Neural cell (in vitro differentiated cells): ENCODE measurements at regions not wholly inside any gene's neighbourhood (a gene's known extent, or its start where the extent isn't known, plus 50 kb on each side); places are given as distances from the start of the nearest gene placed in this dataset.

Source experiments
- H2AFZ ChIP-seq: fragments of 200-600, 300-800 bp; sonication (generic), shearing (Covaris generic); 2 replicates; pipeline ENCODE4 v1.6.0; 2014; ENCODE audit warnings: low read depth, mild to moderate bottlenecking, antibody characterized with exemption, low read length, moderate library complexity
- H3F3A ChIP-seq: fragments of 200-600 bp; shearing (Covaris generic); 2 replicates; pipeline ENCODE4 v1.6.1; 2016; ENCODE audit warnings: mild to moderate bottlenecking, moderate library complexity, mixed read lengths, antibody characterized with exemption, low read length; ENCODE audit not compliant: insufficient read depth, poor library complexity, severe bottlenecking
- H3K27ac ChIP-seq: fragments of 200-600, 300-800 bp; sonication (generic), shearing (Covaris generic); 2 replicates; pipeline ENCODE4 v1.5.1; 2014; ENCODE audit warnings: mild to moderate bottlenecking, low read length, moderate library complexity
- H3K27me3 ChIP-seq: fragments of 300-800, 200-600 bp; sonication (generic), shearing (Covaris generic); 2 replicates; pipeline ENCODE4 v1.6.0; 2014; ENCODE audit warnings: mild to moderate bottlenecking, low read depth, low read length, moderate library complexity; ENCODE audit not compliant: insufficient read depth
- H3K36me3 ChIP-seq: fragments of 300-800, 200-600 bp; sonication (generic), shearing (Covaris generic); 2 replicates; pipeline ENCODE4 v1.5.1; 2014; ENCODE audit warnings: mild to moderate bottlenecking, antibody characterized with exemption, low read length, moderate library complexity; ENCODE audit not compliant: insufficient read depth
- H3K4me2 ChIP-seq: fragments of 300-800, 200-600 bp; sonication (generic), shearing (Covaris generic); 2 replicates; pipeline ENCODE4 v1.6.0; 2014; ENCODE audit warnings: mild to moderate bottlenecking, low read length
- H3K4me3 ChIP-seq: fragments of 300-800, 200-600 bp; sonication (generic), shearing (Covaris generic); 2 replicates; pipeline ENCODE4 v1.5.1; 2014; ENCODE audit warnings: mild to moderate bottlenecking, low read length, moderate library complexity
- H3K79me2 ChIP-seq: fragments of 200-600 bp; shearing (Covaris generic); replicated peaks from 2 replicates; pipeline ENCODE4 v1.6.0; 2014; ENCODE audit warnings: mild to moderate bottlenecking, low read length, moderate library complexity; ENCODE audit not compliant: insufficient read depth
- H3K9ac ChIP-seq: fragments of 300-800, 200-600 bp; sonication (generic), shearing (Covaris generic); 2 replicates; pipeline ENCODE4 v1.6.1; 2016; ENCODE audit warnings: mild to moderate bottlenecking, low read length, mixed read lengths
- H3K9me2 ChIP-seq: fragments of 200-600 bp; shearing (Covaris generic); 2 replicates; pipeline ENCODE4 v1.6.1; 2016; ENCODE audit warnings: mild to moderate bottlenecking, low read length, mixed read lengths; ENCODE audit not compliant: insufficient read depth
- H3K9me3 ChIP-seq: fragments of 200-600, 300-800 bp; sonication (generic), shearing (Covaris generic); 2 replicates; pipeline ENCODE4 v1.6.1; 2016; ENCODE audit warnings: mild to moderate bottlenecking, mixed run types, low read length, moderate library complexity, mixed read lengths
- H4K20me1 ChIP-seq: fragments of 200-600 bp; shearing (Covaris generic); 2 replicates; pipeline ENCODE4 v1.6.1; 2016; ENCODE audit warnings: mild to moderate bottlenecking, mixed run types; ENCODE audit not compliant: insufficient read depth
- EP300 ChIP-seq: fragments of 450-650 bp; conservative IDR thresholded peaks from 2 replicates; pipeline ENCODE4 v1.6.1; 2014; ENCODE audit warnings: antibody characterized with exemption, mild to moderate bottlenecking, moderate library complexity; ENCODE audit not compliant: poor library complexity, severe bottlenecking
- EZH2 ChIP-seq: fragments of 200-600, 300-800 bp; shearing (Covaris generic), sonication (generic); IDR thresholded peaks from 2 replicates; pipeline ENCODE4 v1.6.1; 2014; ENCODE audit warnings: antibody characterized with exemption, low read length, borderline replicate concordance, mild to moderate bottlenecking; ENCODE audit not compliant: insufficient read depth, poor library complexity, severe bottlenecking
- MXI1 ChIP-seq: fragments of 450-650 bp; conservative IDR thresholded peaks from 2 replicates; pipeline ENCODE4 v1.6.1; 2014; ENCODE audit warnings: antibody characterized with exemption, mild to moderate bottlenecking; ENCODE audit not compliant: poor library complexity, severe bottlenecking
- POLR2AphosphoS5 ChIP-seq: IDR thresholded peaks from 2 replicates; pipeline ENCODE4 v1.6.1; 2012
- RAD21 ChIP-seq: fragments of 450-650 bp; conservative IDR thresholded peaks from 2 replicates; pipeline ENCODE4 v1.6.1; 2014; ENCODE audit warnings: antibody characterized with exemption, mild to moderate bottlenecking, moderate library complexity
- SMC3 ChIP-seq: fragments of 450-650 bp; conservative IDR thresholded peaks from 2 replicates; pipeline ENCODE4 v1.6.1; 2014; ENCODE audit warnings: antibody characterized with exemption, mild to moderate bottlenecking, moderate library complexity; ENCODE audit not compliant: poor library complexity
- TAF1 ChIP-seq: IDR thresholded peaks from 2 replicates; pipeline ENCODE4 v1.6.1; 2012; ENCODE audit warnings: low read depth
- TF ChIP-seq, protein P1 (sequence below): IDR thresholded peaks from 2 replicates; pipeline ENCODE4 v1.6.1; 2012; ENCODE audit warnings: borderline replicate concordance
- TF ChIP-seq, protein P2 (sequence below): fragments of 450-650 bp; IDR thresholded peaks from 2 replicates; pipeline ENCODE4 v1.5.1; 2014; ENCODE audit warnings: antibody characterized with exemption, mild to moderate bottlenecking, moderate library complexity; ENCODE audit not compliant: poor library complexity, severe bottlenecking

DNA sequence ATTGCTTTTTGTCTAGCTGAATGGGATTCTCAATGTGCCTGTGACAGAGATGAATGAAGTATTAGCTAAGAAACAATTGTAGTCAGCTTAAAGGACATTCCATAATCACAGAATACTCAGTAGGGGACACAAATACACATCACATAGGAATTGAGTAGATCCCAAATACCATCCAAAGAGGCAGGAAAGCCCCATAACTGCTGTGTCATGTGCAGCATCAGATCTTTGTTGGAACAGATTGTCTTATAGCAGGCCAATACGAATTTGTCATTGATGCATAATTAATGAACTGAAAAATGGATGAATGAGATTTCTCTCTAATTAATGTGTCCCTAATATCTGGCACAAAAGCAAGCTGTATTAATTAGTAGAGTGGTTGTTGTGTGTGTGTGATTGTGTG lies 82.3 kb upstream of the S1PR1 start:
- no peak overlapping the region for H3K9ac ChIP-seq

DNA sequence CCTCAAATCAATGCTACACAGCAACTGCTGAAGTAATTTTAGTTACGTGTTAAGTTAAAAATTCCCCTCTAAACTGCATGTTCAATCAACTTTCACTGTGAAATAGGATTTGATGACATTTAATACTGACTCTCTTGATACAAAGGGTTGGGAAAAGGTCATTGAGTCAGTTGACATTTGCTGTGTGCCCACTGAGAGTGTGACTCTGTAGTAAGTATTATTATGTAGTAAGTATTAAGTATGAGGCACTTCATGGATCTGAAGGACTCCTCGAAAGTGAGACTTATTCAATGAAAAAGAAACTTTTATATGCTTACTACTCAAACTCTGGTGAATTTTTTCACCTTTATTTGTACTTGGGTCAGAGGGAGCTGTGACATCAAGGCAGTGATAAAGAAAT lies 83.1 kb upstream of the S1PR1 start:
- Histone ChIP-seq H3K4me3 (no peak overlapping the region), H3K36me3 (no peaks in the 10 kb centered on the region), H3K9me2 (no peaks in the 10 kb centered on the region)

More for the DNA sequence above, 82.3 kb upstream of the S1PR1 start:
- H3K9me2 ChIP-seq = no peaks in the 10 kb centered on the region
- no peaks in the 10 kb centered on the region for H3K9me3 ChIP-seq
- H3K36me3 ChIP-seq = no peaks in the 10 kb centered on the region
- H3K27ac ChIP-seq = no peak overlapping the region
- H2AFZ ChIP-seq = peak overlapping the region; percentile 49
- H3K4me3 ChIP-seq = no peak overlapping the region
- H3K79me2 ChIP-seq = no peaks in the 10 kb centered on the region
- no peaks in the 10 kb centered on the region for H4K20me1 ChIP-seq
- H3K4me2 ChIP-seq = no peak overlapping the region
- H3K27me3 ChIP-seq = no peaks in the 10 kb centered on the region
- no peak for TF ChIP-seq MXI1
- TF ChIP-seq, protein P1, sequence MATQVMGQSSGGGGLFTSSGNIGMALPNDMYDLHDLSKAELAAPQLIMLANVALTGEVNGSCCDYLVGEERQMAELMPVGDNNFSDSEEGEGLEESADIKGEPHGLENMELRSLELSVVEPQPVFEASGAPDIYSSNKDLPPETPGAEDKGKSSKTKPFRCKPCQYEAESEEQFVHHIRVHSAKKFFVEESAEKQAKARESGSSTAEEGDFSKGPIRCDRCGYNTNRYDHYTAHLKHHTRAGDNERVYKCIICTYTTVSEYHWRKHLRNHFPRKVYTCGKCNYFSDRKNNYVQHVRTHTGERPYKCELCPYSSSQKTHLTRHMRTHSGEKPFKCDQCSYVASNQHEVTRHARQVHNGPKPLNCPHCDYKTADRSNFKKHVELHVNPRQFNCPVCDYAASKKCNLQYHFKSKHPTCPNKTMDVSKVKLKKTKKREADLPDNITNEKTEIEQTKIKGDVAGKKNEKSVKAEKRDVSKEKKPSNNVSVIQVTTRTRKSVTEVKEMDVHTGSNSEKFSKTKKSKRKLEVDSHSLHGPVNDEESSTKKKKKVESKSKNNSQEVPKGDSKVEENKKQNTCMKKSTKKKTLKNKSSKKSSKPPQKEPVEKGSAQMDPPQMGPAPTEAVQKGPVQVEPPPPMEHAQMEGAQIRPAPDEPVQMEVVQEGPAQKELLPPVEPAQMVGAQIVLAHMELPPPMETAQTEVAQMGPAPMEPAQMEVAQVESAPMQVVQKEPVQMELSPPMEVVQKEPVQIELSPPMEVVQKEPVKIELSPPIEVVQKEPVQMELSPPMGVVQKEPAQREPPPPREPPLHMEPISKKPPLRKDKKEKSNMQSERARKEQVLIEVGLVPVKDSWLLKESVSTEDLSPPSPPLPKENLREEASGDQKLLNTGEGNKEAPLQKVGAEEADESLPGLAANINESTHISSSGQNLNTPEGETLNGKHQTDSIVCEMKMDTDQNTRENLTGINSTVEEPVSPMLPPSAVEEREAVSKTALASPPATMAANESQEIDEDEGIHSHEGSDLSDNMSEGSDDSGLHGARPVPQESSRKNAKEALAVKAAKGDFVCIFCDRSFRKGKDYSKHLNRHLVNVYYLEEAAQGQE = no peak
- TF ChIP-seq RAD21 = no peak
- no peak for TF ChIP-seq POLR2AphosphoS5
- TF ChIP-seq EZH2 = no peak
- TF ChIP-seq EP300 = no peak
- no peak for TF ChIP-seq SMC3
- TF ChIP-seq, protein P2, sequence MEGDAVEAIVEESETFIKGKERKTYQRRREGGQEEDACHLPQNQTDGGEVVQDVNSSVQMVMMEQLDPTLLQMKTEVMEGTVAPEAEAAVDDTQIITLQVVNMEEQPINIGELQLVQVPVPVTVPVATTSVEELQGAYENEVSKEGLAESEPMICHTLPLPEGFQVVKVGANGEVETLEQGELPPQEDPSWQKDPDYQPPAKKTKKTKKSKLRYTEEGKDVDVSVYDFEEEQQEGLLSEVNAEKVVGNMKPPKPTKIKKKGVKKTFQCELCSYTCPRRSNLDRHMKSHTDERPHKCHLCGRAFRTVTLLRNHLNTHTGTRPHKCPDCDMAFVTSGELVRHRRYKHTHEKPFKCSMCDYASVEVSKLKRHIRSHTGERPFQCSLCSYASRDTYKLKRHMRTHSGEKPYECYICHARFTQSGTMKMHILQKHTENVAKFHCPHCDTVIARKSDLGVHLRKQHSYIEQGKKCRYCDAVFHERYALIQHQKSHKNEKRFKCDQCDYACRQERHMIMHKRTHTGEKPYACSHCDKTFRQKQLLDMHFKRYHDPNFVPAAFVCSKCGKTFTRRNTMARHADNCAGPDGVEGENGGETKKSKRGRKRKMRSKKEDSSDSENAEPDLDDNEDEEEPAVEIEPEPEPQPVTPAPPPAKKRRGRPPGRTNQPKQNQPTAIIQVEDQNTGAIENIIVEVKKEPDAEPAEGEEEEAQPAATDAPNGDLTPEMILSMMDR = no peak
- no peak for TF ChIP-seq TAF1
- no peaks in the 10 kb centered on the region for H3F3A ChIP-seq

More for the DNA sequence above, 83.1 kb upstream of the S1PR1 start:
- Histone ChIP-seq H3K79me2 (no peaks in the 10 kb centered on the region), H4K20me1 (no peaks in the 10 kb centered on the region), H3F3A (no peaks in the 10 kb centered on the region), H3K27me3 (no peaks in the 10 kb centered on the region), H3K9ac (no peak overlapping the region), H2AFZ (no peak overlapping the region), H3K9me3 (no peaks in the 10 kb centered on the region), H3K27ac (no peak overlapping the region), H3K4me2 (no peak overlapping the region)
- no peak for TF ChIP-seq RAD21
- TF ChIP-seq POLR2AphosphoS5 = no peak
- TF ChIP-seq, protein P2 = no peak
- no peak for TF ChIP-seq EZH2
- TF ChIP-seq TAF1 = no peak
